HepG2 (cell line): ENCODE measurements at regions not wholly inside any gene's neighbourhood (a gene's known extent, or its start where the extent isn't known, plus 50 kb on each side); places are given as distances from the start of the nearest gene placed in this dataset.

Experiments
- ATAC-seq: fragments of 200-7000 bp; cut with Tn5 transposase; 3 replicates; pipeline ENCODE4 v1.9.1; 2020; ENCODE audit warnings: mild to moderate bottlenecking, moderate library complexity
- BruUV-seq: library from RNA; stranded (reverse); fragments of 400-500 nt; replicated peaks from 2 replicates; lab custom pipeline; 2021; lab: Mats Ljungman, UMichigan
- CTCF ChIA-PET: fragments of 300-600 bp; formaldehyde crosslinking; extraction: SDS; loops from one replicate; lab custom pipeline; 2021; ENCODE audit warnings: low total read pairs, inconsistent platforms, low intra/inter-chr PET ratio; lab: Yijun Ruan, JAX
- POLR2A ChIA-PET: fragments of 350-600 bp; sonication (Branson Sonifier 250); formaldehyde crosslinking; loops from one replicate; lab custom pipeline; 2020; ENCODE audit warnings: antibody characterized with exemption, inconsistent platforms; lab: Yijun Ruan, JAX
- DNase-seq: peaks from one replicate; pipeline ENCODE4 v3.0.0-alpha.2; 2015; ENCODE audit warnings: low spot score
- FAIRE-seq: peaks from 3 replicates; lab custom pipeline; 2011; peaks lifted over from hg19 to GRCh38; lab: Jason Lieb, UNC
- H2AFZ ChIP-seq: one replicate; pipeline ENCODE4 v1.6.1; 2011; ENCODE audit warnings: low read length, inconsistent platforms
- H3K27ac ChIP-seq: fragments of 300-600 bp; 3 replicates; pipeline ENCODE4 v1.8.0; 2011; ENCODE audit warnings: mixed run types, mild to moderate bottlenecking, mixed read lengths, low read length, inconsistent platforms; ENCODE audit not compliant: insufficient read depth; ENCODE audit errors: extremely low read length
- H3K27me3 ChIP-seq, 2 experiments: fragments of 200-600 bp in 1 of 2; 2 replicates in 1 of 2; 3 replicates in 1 of 2; pipeline versions ENCODE4 v1.6.0 to v1.8.0; 2011; ENCODE audit warnings: low read length in 2 of 2, mild to moderate bottlenecking in 2 of 2, moderate library complexity in 2 of 2, inconsistent platforms in 1 of 2; ENCODE audit not compliant: insufficient read depth in 2 of 2, control insufficient read depth in 1 of 2
- H3K36me3 ChIP-seq, 2 experiments: fragments of 200-600 bp in 1 of 2; replicated peaks in 1 of 2; 2 replicates in 1 of 2; 3 replicates in 1 of 2; pipeline versions ENCODE4 v1.5.1 to v1.8.0; 2011; ENCODE audit warnings: low read length in 2 of 2, inconsistent platforms in 1 of 2; ENCODE audit not compliant: insufficient read depth in 2 of 2, control insufficient read depth in 1 of 2
- H3K4me1 ChIP-seq: 2 replicates; pipeline ENCODE4 v1.5.1; 2012; ENCODE audit warnings: low read length, inconsistent platforms; ENCODE audit not compliant: insufficient read depth
- H3K4me2 ChIP-seq: 2 replicates; pipeline ENCODE4 v1.6.0; 2011; ENCODE audit warnings: low read depth, low read length, inconsistent platforms
- H3K4me3 ChIP-seq, 3 experiments: fragments of 200-600 bp in 1 of 3; sonication (generic), shearing (Covaris generic) in 1 of 3; replicated peaks in 1 of 3; 2 replicates each; pipeline ENCODE4 v1.5.1; 2011 to 2016; ENCODE audit warnings: low read length in 3 of 3, inconsistent platforms in 2 of 3, low read depth in 2 of 3, mild to moderate bottlenecking in 2 of 3, control low read depth in 1 of 3, mixed read lengths in 1 of 3; ENCODE audit not compliant: insufficient read depth in 1 of 3
- H3K79me2 ChIP-seq: one replicate; pipeline ENCODE4 v1.6.1; 2011; ENCODE audit warnings: low read length, inconsistent platforms; ENCODE audit not compliant: insufficient read depth
- H3K9ac ChIP-seq: 2 replicates; pipeline ENCODE4 v1.6.0; 2011; ENCODE audit warnings: mild to moderate bottlenecking, low read depth, low read length, inconsistent platforms; ENCODE audit not compliant: insufficient read depth
- H3K9me3 ChIP-seq: 2 replicates; pipeline ENCODE4 v1.5.1; 2012; ENCODE audit warnings: mild to moderate bottlenecking, low read length
- H4K20me1 ChIP-seq: 2 replicates; pipeline ENCODE4 v1.6.0; 2011; ENCODE audit warnings: inconsistent platforms, mild to moderate bottlenecking, low read length, moderate library complexity; ENCODE audit not compliant: insufficient read depth
- CBX5 ChIP-seq: sonication (generic); formaldehyde crosslinking; IDR thresholded peaks from 2 replicates; pipeline ENCODE4 v1.4.0; 2020; ENCODE audit warnings: missing genetic modification reagents, borderline replicate concordance
- FLYWCH1 ChIP-seq: sonication (generic); formaldehyde crosslinking; IDR thresholded peaks from 2 replicates; pipeline ENCODE4 v1.8.1; 2023; ENCODE audit warnings: mild to moderate bottlenecking, missing genetic modification reagents
- MBNL3 ChIP-seq: fragments of 250-450 bp; sonication (Bioruptor Pico); conservative IDR thresholded peaks from 2 replicates; pipeline ENCODE4 v1.8.0; 2022; ENCODE audit warnings: mild to moderate bottlenecking, inconsistent platforms
- RCOR2 ChIP-seq: IDR thresholded peaks from 2 replicates; pipeline ENCODE4 v1.6.1; 2016; ENCODE audit warnings: missing biosample characterization, missing genetic modification reagents
- SMYD3 ChIP-seq: sonication (generic); formaldehyde crosslinking; IDR thresholded peaks from 2 replicates; pipeline ENCODE4 v1.8.1; 2023; ENCODE audit warnings: mild to moderate bottlenecking, missing genetic modification reagents
- SNAPC2 ChIP-seq: sonication (generic); formaldehyde crosslinking; IDR thresholded peaks from 2 replicates; pipeline ENCODE4 v1.8.1; 2022; ENCODE audit warnings: mild to moderate bottlenecking, missing genetic modification reagents
- SOX13 ChIP-seq, 3 experiments: fragments of 450-650 bp in 1 of 3; sonication (generic) in 1 of 3; formaldehyde crosslinking in 1 of 3; IDR thresholded peaks in 2 of 3; conservative IDR thresholded peaks in 1 of 3; 2 replicates each; pipeline versions ENCODE4 v1.5.0 to v1.6.1; 2016 to 2020; ENCODE audit warnings: antibody characterized with exemption in 1 of 3, mild to moderate bottlenecking in 1 of 3, missing compliant biosample characterization in 1 of 3, missing genetic modification reagents in 1 of 3, moderate library complexity in 1 of 3
- STAT6 ChIP-seq: sonication (generic); formaldehyde crosslinking; IDR thresholded peaks from 2 replicates; pipeline ENCODE4 v1.4.0; 2020; ENCODE audit warnings: missing genetic modification reagents, mild to moderate bottlenecking, borderline replicate concordance
- TCF7L2 ChIP-seq: IDR thresholded peaks from 2 replicates; pipeline ENCODE4 v1.6.1; 2011; ENCODE audit warnings: mild to moderate bottlenecking, low read depth, low read length, moderate library complexity
- ZBTB14 ChIP-seq: sonication (generic); formaldehyde crosslinking; IDR thresholded peaks from 2 replicates; pipeline ENCODE4 v1.4.0; 2020; ENCODE audit warnings: missing genetic modification reagents
- ZBTB43 ChIP-seq: sonication (generic); formaldehyde crosslinking; conservative IDR thresholded peaks from 2 replicates; pipeline ENCODE4 v1.4.0; 2020; ENCODE audit warnings: missing genetic modification reagents
- ZC3H4 ChIP-seq: sonication (generic); formaldehyde crosslinking; IDR thresholded peaks from 2 replicates; pipeline ENCODE4 v1.4.0; 2020; ENCODE audit warnings: missing genetic modification reagents, borderline replicate concordance
- ZFP41 ChIP-seq: sonication (generic); formaldehyde crosslinking; IDR thresholded peaks from 2 replicates; pipeline ENCODE4 v1.4.0; 2020; ENCODE audit warnings: mild to moderate bottlenecking, missing genetic modification reagents, borderline replicate concordance
- ZNF343 ChIP-seq: sonication (generic); formaldehyde crosslinking; IDR thresholded peaks from 2 replicates; pipeline ENCODE4 v1.4.0; 2020; ENCODE audit warnings: mild to moderate bottlenecking, missing genetic modification reagents
- ZNF484 ChIP-seq: sonication (generic); formaldehyde crosslinking; IDR thresholded peaks from 2 replicates; pipeline ENCODE4 v1.5.1; 2020; ENCODE audit warnings: mild to moderate bottlenecking, low read depth, missing genetic modification reagents, borderline replicate concordance
- ZNF724P ChIP-seq: sonication (generic); formaldehyde crosslinking; IDR thresholded peaks from 2 replicates; pipeline ENCODE4 v1.8.0; 2022; ENCODE audit warnings: missing genetic modification reagents, borderline replicate concordance
- ZNF777 ChIP-seq: sonication (generic); formaldehyde crosslinking; IDR thresholded peaks from 2 replicates; pipeline ENCODE4 v1.4.0; 2020; ENCODE audit warnings: missing genetic modification reagents
- ZXDC ChIP-seq: sonication (generic); formaldehyde crosslinking; IDR thresholded peaks from 2 replicates; pipeline ENCODE4 v1.5.0; 2020; ENCODE audit warnings: mild to moderate bottlenecking, missing genetic modification reagents
- WGBS: methylation state at CpG from one replicate; pipeline ENCODE4 v1.1.6; 2017; ENCODE audit warnings: low lambda C conversion rate; 5-methylcytosine and 5-hydroxymethylcytosine counted together
- in situ Hi-C: cut with HindIII; loops from 2 replicates; pipeline ENCODE4 v1.10.0; 2017; ENCODE audit warnings: low pct_unique_long_range_greater_than_20kb; ENCODE audit not compliant: extremely low pct_ligation_motif_present
- intact Hi-C: fragments of 100-400 bp; cut with micrococcal nuclease; formaldehyde crosslinking; loops from one replicate; pipeline ENCODE4 v1.10.0; 2022; ENCODE audit not compliant: unreplicated experiment

GRCh38 chr12:90199006-90199405 lies 490.4 kb upstream of the ATP2B1 start:
- H4K20me1 ChIP-seq, result no peaks in the 10 kb centered on the region
- no peak overlapping the region for H3K27ac ChIP-seq
- H3K4me1 ChIP-seq, result no peaks in the 10 kb centered on the region
- ATAC-seq (no peak), FAIRE-seq (no peak), DNase-seq (no peak)
- no peaks in the 10 kb centered on the region for H3K36me3 ChIP-seq
- H3K9me3 ChIP-seq, result peaks cover 50% of the 10 kb centered on the region
- no peaks in the 10 kb centered on the region for H3K27me3 ChIP-seq
- WGBS, result 4% methylated on average over 1 of the region's 1 CpG
- no peak overlapping the region for H2AFZ ChIP-seq
- BruUV-seq, result no TSS peak
- POLR2A ChIA-PET, result no interaction called here
- intact Hi-C loops (no loop called here), in situ Hi-C loops (no loop called here)
- CTCF ChIA-PET, result no interaction called here
- no peak overlapping the region for H3K9ac ChIP-seq
- no peak overlapping the region for H3K4me2 ChIP-seq
- no peak overlapping the region for H3K4me3 ChIP-seq
- no peaks in the 10 kb centered on the region for H3K79me2 ChIP-seq
- TF ChIP-seq ZXDC (CRISPR knock-in tag) (no peak), SOX13 (IDR thresholded peaks at IDR 0.05) (no peak), SOX13 (CRISPR knock-in tag; conservative IDR thresholded peaks at IDR 0.05 in 1 of 2, IDR thresholded peaks at IDR 0.05 in 1 of 2) (no peak), MBNL3 (CRISPR knock-in tag) (no peak), ZNF343 (CRISPR knock-in tag) (no peak), ZNF724P (CRISPR knock-in tag) (no peak), ZC3H4 (CRISPR knock-in tag) (no peak), CBX5 (CRISPR knock-in tag) (no peak), ZNF484 (CRISPR knock-in tag) (no peak), RCOR2 (CRISPR knock-in tag) (no peak), SNAPC2 (no peak), ZFP41 (no peak), STAT6 (CRISPR knock-in tag) (no peak), ZBTB14 (CRISPR knock-in tag) (no peak), TCF7L2 (no peak), ZBTB43 (CRISPR knock-in tag) (no peak), ZNF777 (CRISPR knock-in tag) (no peak), SMYD3 (CRISPR knock-in tag) (no peak), FLYWCH1 (CRISPR knock-in tag) (no peak)
